ENCODE measurements at regions not wholly inside any gene's neighbourhood (a gene's known extent, or its start where the extent isn't known, plus 50 kb on each side); places are given as distances from the start of the nearest gene placed in this dataset.

DNA sequence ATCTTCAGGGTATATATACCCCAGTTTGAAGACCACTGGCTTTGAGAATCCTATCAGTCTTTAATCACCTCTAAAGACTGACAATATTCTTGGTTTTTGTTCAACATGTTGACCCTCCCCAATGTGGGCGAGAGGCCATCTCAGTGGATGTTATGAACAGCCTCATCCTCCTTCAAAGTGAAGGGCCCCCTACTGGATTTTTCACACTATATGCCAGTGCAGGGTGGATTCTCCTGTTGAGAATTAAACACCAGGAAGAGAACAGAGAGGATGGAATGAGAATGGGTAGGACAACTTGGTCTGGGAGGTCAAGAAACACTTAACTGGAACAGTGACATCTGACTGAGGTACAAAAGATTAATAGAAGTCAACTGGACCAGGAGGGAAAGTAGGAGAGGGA is 327.1 kb downstream of the MAFB start:
- no peak for TF ChIP-seq POLR2A (IDR thresholded peaks at IDR 0.05)
- TF ChIP-seq, protein P1, sequence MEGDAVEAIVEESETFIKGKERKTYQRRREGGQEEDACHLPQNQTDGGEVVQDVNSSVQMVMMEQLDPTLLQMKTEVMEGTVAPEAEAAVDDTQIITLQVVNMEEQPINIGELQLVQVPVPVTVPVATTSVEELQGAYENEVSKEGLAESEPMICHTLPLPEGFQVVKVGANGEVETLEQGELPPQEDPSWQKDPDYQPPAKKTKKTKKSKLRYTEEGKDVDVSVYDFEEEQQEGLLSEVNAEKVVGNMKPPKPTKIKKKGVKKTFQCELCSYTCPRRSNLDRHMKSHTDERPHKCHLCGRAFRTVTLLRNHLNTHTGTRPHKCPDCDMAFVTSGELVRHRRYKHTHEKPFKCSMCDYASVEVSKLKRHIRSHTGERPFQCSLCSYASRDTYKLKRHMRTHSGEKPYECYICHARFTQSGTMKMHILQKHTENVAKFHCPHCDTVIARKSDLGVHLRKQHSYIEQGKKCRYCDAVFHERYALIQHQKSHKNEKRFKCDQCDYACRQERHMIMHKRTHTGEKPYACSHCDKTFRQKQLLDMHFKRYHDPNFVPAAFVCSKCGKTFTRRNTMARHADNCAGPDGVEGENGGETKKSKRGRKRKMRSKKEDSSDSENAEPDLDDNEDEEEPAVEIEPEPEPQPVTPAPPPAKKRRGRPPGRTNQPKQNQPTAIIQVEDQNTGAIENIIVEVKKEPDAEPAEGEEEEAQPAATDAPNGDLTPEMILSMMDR (IDR thresholded peaks at IDR 0.05), result no peak
- no peak for TF ChIP-seq EP300 (IDR thresholded peaks at IDR 0.05)

Data from sigmoid colon (tissue), 4 donors.